Pancreas (tissue), 10 donors: ENCODE measurements at regions not wholly inside any gene's neighbourhood (a gene's known extent, or its start where the extent isn't known, plus 50 kb on each side); places are given as distances from the start of the nearest gene placed in this dataset.

Source experiments
- ATAC-seq, 4 donors: fragments of 200-7000 bp; cut with Tn5 transposase; one replicate each; pipeline versions ENCODE4 v1.8.0 to v1.9.1; 2020; ENCODE audit warnings: mild to moderate bottlenecking in 4 of 4, moderate library complexity in 4 of 4
- DNase-seq, 6 donors: peaks; one replicate each; pipeline ENCODE4 v3.0.0-alpha.2; 2020
- FAIRE-seq: peaks from 2 replicates; lab custom pipeline; 2012; peaks lifted over from hg19 to GRCh38; lab: Jason Lieb, UNC
- H3K27ac ChIP-seq, 4 donors: fragments of 200-600 bp; sonication (generic); 1 replicate in 3 of 4; 2 replicates in 1 of 4; pipeline versions ENCODE4 v1.5.0 to v1.8.0; 2020
- H3K27me3 ChIP-seq, 4 donors: fragments of 200-600 bp; one replicate each; pipeline ENCODE4 v1.8.0; 2021
- H3K36me3 ChIP-seq, 3 donors: fragments of 200-600 bp; sonication (generic) in 1 of 3; one replicate each; pipeline versions ENCODE4 v1.5.0 to v1.8.0; 2020 to 2021
- H3K4me1 ChIP-seq, 3 donors: fragments of 200-600 bp; one replicate each; pipeline ENCODE4 v1.8.0; 2021
- H3K4me3 ChIP-seq, 4 donors: fragments of 200-600 bp; sonication (generic) in 2 of 4; one replicate each; pipeline versions ENCODE4 v1.5.0 to v1.8.0; 2020 to 2021
- H3K9me3 ChIP-seq, 4 donors: fragments of 200-600 bp; one replicate each; pipeline ENCODE4 v1.8.0; 2021
- WGBS, 2 donors: extraction: QIAGEN DNeasy Blood & Tissue Kit; methylation state at CpG; one replicate each; pipeline ENCODE4 v1.1.7; 2013; 5-methylcytosine and 5-hydroxymethylcytosine counted together
- intact Hi-C, 3 donors: fragments of 100-400 bp; cut with DNase I; formaldehyde crosslinking; loops; one replicate each; pipeline versions ENCODE4 v1.11.1 to v1.14.2; 2022
- TF ChIP-seq, protein P1 (sequence below), 4 donors: fragments of 200-600 bp; sonication (generic) in 3 of 4; IDR thresholded peaks; one replicate each; pipeline versions ENCODE4 v1.5.0 to v1.8.0; 2021; ENCODE audit warnings: antibody characterized with exemption in 4 of 4
- donor health status: healthy with polysubstance abuse.
- donor health status: DM: no; HTN: no; CAD: no; lungs with moderate emphysema.
- donor health status: DM: no; HTN: no; CAD: no.
- donor health status: control.
- donor health status: control.
- donor health status: Bipolar disorder and iron deficiency.
- donor health status: DM: yes; HTN: yes; CAD: no.
- donor health status: DM: no; HTN: no; CAD: no.
- donor health status: DM: no; HTN: no; CAD: no.
- donor health status: DM: yes; HTN: yes; CAD: no.

DNA sequence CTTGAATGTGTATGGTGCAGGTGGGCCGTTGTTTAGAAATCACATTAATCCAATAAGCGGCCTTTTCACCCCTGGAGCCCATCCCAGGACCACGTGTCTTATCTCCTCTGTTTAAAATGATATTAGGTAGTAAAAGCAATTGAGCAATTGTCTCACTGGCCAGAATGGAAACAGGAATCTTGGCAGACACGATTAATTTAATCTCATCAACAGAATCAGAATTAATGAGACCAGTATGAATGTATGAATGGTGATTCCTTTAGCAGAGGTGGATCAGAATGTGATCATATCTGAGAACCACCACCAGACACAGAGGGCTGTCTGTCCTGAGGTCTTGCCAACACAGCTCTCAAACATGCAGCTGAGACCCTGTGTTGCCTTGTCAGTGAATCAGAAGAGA, 1591.4 kb downstream of the REEP3 start:
- intact Hi-C loops: no loop called here
- Histone ChIP-seq H3K36me3 (no peaks in the 10 kb centered on the region), H3K27ac (no peak overlapping the region), H3K4me1 (no peaks in the 10 kb centered on the region), H3K4me3 (no peak overlapping the region), H3K27me3 (no peaks in the 10 kb centered on the region), H3K9me3 (no peaks in the 10 kb centered on the region)
- no peak for FAIRE-seq
- 57 to 75% methylated on average over 4 of the region's 4 CpGs for WGBS, 2 donors
- DNase-seq: no peak
- ATAC-seq: no peak
- TF ChIP-seq, protein P1, sequence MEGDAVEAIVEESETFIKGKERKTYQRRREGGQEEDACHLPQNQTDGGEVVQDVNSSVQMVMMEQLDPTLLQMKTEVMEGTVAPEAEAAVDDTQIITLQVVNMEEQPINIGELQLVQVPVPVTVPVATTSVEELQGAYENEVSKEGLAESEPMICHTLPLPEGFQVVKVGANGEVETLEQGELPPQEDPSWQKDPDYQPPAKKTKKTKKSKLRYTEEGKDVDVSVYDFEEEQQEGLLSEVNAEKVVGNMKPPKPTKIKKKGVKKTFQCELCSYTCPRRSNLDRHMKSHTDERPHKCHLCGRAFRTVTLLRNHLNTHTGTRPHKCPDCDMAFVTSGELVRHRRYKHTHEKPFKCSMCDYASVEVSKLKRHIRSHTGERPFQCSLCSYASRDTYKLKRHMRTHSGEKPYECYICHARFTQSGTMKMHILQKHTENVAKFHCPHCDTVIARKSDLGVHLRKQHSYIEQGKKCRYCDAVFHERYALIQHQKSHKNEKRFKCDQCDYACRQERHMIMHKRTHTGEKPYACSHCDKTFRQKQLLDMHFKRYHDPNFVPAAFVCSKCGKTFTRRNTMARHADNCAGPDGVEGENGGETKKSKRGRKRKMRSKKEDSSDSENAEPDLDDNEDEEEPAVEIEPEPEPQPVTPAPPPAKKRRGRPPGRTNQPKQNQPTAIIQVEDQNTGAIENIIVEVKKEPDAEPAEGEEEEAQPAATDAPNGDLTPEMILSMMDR (IDR thresholded peaks at IDR 0.05): no peak

DNA sequence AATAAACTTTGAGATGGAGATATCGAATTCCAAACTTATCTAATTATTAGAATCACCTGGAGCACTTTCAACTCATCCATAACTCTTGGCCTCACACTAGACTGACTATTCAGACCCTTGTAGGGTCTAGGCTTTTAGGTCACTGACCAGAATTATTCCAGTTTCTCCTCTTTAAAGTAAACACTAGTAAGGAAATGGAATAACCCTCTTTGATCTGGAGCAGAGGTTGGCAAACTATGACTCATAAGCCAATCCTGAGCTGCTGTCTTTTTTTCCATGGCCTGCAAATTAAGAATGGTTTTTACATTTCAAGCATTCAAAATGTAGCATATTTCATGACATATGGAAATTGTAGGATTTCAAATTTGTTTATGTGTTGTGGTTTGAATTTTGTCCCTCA, 1601.9 kb downstream of the REEP3 start:
- TF ChIP-seq, protein P1 (IDR thresholded peaks at IDR 0.05): no peak
- no peaks in the 10 kb centered on the region for H3K9me3 ChIP-seq
- no peaks in the 10 kb centered on the region for H3K4me1 ChIP-seq
- DNase-seq: no peak
- no peak for ATAC-seq
- WGBS, 2 donors: 69 to 83% methylated on average over 1 of the region's 1 CpG
- H3K36me3 ChIP-seq: no peaks in the 10 kb centered on the region
- no peak overlapping the region for H3K27ac ChIP-seq
- no peak for FAIRE-seq
- intact Hi-C loops: no loop called here
- H3K27me3 ChIP-seq: no peaks in the 10 kb centered on the region
- H3K4me3 ChIP-seq: no peak overlapping the region

DNA sequence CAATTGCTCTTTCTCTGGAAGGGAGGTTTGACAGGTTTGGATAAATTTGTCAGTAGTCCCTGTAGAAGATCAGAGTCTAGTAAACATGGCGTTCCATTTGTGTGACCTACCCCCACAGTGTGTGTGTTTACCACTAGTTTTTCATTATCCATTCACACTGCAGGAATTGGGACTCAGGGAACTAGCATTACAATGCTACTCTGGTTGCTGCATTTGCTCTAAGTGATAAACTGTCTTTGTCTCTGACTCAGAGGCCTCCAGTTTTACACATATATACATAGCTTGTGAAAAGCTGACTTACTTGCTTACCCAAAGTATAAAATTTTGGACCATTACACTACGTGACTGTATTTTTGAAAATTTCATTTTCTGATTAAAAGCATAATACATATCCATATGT, 1604.0 kb downstream of the REEP3 start:
- FAIRE-seq (no peak), DNase-seq (no peak), ATAC-seq (no peak)
- H3K9me3 ChIP-seq: no peaks in the 10 kb centered on the region
- intact Hi-C loops: no loop called here
- H3K4me1 ChIP-seq: no peaks in the 10 kb centered on the region
- no peak overlapping the region for H3K27ac ChIP-seq
- H3K27me3 ChIP-seq: no peaks in the 10 kb centered on the region
- no peak overlapping the region for H3K4me3 ChIP-seq
- WGBS, 2 donors: 60 to 71% methylated on average over 2 of the region's 2 CpGs
- H3K36me3 ChIP-seq: no peaks in the 10 kb centered on the region
- TF ChIP-seq, protein P1 (IDR thresholded peaks at IDR 0.05): no peak

DNA sequence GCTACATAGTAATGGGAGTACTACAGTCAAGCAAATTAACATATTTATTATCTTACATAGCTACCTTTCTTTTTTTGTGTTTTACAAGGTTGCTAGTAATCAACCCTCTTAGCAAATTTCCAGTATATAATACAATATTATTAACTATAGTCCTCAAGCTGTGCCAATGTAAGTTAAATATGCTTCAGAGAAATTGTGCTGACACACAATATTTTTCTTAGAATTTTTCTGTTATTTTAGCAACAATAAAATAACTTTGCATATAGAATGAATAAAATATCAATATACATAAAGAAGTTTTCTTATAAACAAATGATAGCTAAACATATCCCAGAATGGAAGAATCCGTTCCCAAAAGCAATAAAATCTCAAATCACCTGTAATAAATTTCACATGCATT, 1605.1 kb downstream of the REEP3 start:
- no peak for DNase-seq
- no peak for ATAC-seq
- H3K36me3 ChIP-seq: no peaks in the 10 kb centered on the region
- no peak overlapping the region for H3K27ac ChIP-seq
- intact Hi-C loops: no loop called here
- TF ChIP-seq, protein P1 (IDR thresholded peaks at IDR 0.05): no peak
- H3K4me3 ChIP-seq: no peak overlapping the region
- no peaks in the 10 kb centered on the region for H3K9me3 ChIP-seq
- H3K4me1 ChIP-seq: no peaks in the 10 kb centered on the region
- 90 to 100% methylated on average over 1 of the region's 1 CpG for WGBS, 2 donors
- FAIRE-seq: no peak
- H3K27me3 ChIP-seq: no peaks in the 10 kb centered on the region

DNA sequence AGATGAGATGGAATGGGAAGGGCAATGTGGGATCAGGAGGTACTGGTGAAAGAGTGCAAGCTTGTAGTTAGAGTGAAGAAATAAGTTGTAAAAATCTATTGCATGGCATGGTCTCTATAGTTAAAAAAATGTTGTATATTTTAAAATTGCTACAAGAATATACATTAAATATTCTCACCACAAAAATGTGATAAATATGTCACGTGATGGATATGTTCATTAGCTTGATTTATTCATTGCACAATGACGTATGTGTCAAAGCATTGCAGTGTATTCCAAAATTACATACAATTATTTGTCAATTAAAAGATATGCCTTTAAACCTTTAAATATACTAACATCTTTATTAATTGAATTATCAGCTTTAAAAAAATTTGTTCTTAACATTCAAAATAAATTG, 1607.1 kb downstream of the REEP3 start:
- no peaks in the 10 kb centered on the region for H3K9me3 ChIP-seq
- H3K27ac ChIP-seq: no peak overlapping the region
- H3K27me3 ChIP-seq: no peaks in the 10 kb centered on the region
- WGBS, 2 donors: 66 to 80% methylated on average over 2 of the region's 2 CpGs
- intact Hi-C loops: no loop called here
- no peak overlapping the region for H3K4me3 ChIP-seq
- ATAC-seq (no peak), FAIRE-seq (peak; percentile 37), DNase-seq (no peak)
- H3K36me3 ChIP-seq: no peaks in the 10 kb centered on the region
- H3K4me1 ChIP-seq: no peaks in the 10 kb centered on the region
- TF ChIP-seq, protein P1 (IDR thresholded peaks at IDR 0.05): no peak
